Suprapubic skin (tissue), 4 donors: ENCODE measurements at regions not wholly inside any gene's neighbourhood (a gene's known extent, or its start where the extent isn't known, plus 50 kb on each side); places are given as distances from the start of the nearest gene placed in this dataset.

Experiments used
- EP300 ChIP-seq: sonication (generic); formaldehyde crosslinking; IDR thresholded peaks from one replicate; pipeline ENCODE4 v1.6.1; 2017; ENCODE audit warnings: antibody characterized with exemption
- POLR2A ChIP-seq, 2 donors: fragments of 450-650 bp; IDR thresholded peaks; one replicate each; pipeline ENCODE4 v1.6.1; 2017; ENCODE audit warnings: antibody characterized with exemption in 2 of 2, mild to moderate bottlenecking in 2 of 2, moderate library complexity in 2 of 2
- POLR2AphosphoS5 ChIP-seq, 3 donors: sonication (generic); formaldehyde crosslinking; IDR thresholded peaks; one replicate each; pipeline ENCODE4 v1.6.1; 2017; ENCODE audit warnings: antibody characterized with exemption in 3 of 3
- TF ChIP-seq, protein P1 (sequence below), 2 donors: fragments of 200-600 bp in 1 of 2; fragments of 450-650 bp in 1 of 2; sonication (generic) in 1 of 2; IDR thresholded peaks; one replicate each; pipeline ENCODE4 v1.5.1; 2016 to 2019; ENCODE audit warnings: antibody characterized with exemption in 2 of 2, mild to moderate bottlenecking in 1 of 2, moderate library complexity in 1 of 2

DNA sequence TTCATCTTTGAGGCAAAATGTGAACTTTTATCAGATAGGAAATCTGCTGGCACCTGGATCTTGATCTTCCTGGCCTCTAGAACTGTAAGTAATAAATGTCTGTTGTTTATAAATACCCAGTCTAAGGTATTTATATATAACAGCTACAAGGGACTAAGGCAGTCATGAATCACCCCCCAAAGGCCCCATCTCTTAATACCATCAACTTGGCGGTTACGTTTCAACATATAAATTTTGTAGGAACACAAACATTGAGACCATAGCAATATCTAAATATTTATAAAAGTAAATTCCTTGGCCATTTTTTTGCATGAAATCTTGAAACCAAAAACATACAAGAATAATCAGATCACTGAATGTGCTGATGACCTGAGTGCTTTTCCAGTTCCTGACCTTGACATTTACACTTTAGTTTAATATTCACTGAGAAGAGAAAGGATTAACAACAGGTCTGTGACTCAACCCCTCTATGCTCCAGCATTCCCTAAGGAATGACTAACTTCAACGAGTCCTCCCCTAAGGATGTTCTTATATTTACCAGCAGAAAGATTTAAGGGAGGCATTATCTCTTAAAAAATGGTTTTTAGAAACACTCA is 1438.5 kb upstream of the CELF2 start:
- TF ChIP-seq POLR2AphosphoS5 (IDR thresholded peaks at IDR 0.05) = no peak
- TF ChIP-seq, protein P1, sequence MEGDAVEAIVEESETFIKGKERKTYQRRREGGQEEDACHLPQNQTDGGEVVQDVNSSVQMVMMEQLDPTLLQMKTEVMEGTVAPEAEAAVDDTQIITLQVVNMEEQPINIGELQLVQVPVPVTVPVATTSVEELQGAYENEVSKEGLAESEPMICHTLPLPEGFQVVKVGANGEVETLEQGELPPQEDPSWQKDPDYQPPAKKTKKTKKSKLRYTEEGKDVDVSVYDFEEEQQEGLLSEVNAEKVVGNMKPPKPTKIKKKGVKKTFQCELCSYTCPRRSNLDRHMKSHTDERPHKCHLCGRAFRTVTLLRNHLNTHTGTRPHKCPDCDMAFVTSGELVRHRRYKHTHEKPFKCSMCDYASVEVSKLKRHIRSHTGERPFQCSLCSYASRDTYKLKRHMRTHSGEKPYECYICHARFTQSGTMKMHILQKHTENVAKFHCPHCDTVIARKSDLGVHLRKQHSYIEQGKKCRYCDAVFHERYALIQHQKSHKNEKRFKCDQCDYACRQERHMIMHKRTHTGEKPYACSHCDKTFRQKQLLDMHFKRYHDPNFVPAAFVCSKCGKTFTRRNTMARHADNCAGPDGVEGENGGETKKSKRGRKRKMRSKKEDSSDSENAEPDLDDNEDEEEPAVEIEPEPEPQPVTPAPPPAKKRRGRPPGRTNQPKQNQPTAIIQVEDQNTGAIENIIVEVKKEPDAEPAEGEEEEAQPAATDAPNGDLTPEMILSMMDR (IDR thresholded peaks at IDR 0.05) = no peak
- TF ChIP-seq EP300 = no peak
- TF ChIP-seq POLR2A (IDR thresholded peaks at IDR 0.05) = no peak
